ENCODE measurements at regions not wholly inside any gene's neighbourhood (a gene's known extent, or its start where the extent isn't known, plus 50 kb on each side); places are given as distances from the start of the nearest gene placed in this dataset.

- TF ChIP-seq CTCF (IDR thresholded peaks at IDR 0.05 in 4 of 5, conservative IDR thresholded peaks at IDR 0.05 in 1 of 5), result no peak
- no peak for TF ChIP-seq POLR2A (IDR thresholded peaks at IDR 0.05)
Observed at GRCh38 chr1:43034778-43035177, 76.1 kb upstream of the SLC2A1 start.

All from gastrocnemius medialis (tissue), 4 donors.